Stimulated activated CD8-positive, alpha-beta memory T cell treated with anti-CD3 and anti-CD28 coated beads, Interleukin-7, amount 100 ng/mL, for 48 hours (primary cell): ENCODE measurements at regions not wholly inside any gene's neighbourhood (a gene's known extent, or its start where the extent isn't known, plus 50 kb on each side); places are given as distances from the start of the nearest gene placed in this dataset.

Source experiments
- DNase-seq, 2 donors: peaks; one replicate each; pipeline ENCODE4 v3.0.0-alpha.2; 2020; ENCODE audit warnings: low read depth in 1 of 2; ENCODE audit errors: extremely low read depth in 1 of 2

DNA sequence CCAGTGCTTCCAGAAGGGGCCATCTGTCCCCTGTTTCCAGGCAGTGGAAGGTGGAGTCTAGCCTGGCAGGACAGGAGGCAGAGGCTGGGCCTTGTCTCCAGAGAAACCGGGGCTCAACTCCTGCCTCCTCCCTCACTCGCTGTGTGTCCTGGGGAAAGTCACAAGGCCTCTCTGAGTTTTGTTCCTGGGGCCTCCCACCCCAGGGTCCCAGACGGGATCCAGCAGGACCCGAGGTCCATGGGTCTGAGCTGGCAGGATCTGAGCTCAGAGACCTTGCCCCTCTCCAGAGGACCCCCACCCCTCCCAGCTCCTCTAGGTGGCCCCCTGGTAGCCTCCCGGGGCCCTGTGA lies 72.2 kb upstream of the TAF1B start:
- DNase-seq = no peak

DNA sequence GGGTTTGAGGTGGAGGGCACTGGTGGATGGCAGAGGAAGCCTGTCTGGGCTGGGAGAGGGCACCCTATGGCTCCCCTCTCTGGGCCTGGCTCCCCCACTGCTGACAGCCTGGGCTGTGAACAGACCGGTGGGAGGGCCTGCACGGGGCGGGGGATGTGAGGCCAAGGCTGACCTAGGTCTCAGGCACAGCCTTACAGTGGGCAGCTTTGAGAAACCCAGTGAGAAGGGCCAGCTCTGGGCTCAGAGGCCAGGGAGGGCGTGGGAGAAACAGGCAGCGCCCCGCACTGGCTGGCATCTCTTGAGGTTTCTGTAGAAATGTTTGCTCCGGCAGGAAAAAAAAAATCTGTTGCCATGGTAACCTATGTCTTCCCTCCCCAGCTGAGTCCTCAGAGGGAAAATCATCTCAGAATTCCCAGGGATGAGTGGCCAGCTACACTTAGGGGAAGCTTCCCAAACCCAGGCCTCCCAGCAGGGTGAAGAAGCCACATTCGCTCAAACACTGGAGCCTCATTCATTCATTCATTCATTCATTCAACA lies 71.7 kb upstream of the TAF1B start:
- no peak for DNase-seq

DNA sequence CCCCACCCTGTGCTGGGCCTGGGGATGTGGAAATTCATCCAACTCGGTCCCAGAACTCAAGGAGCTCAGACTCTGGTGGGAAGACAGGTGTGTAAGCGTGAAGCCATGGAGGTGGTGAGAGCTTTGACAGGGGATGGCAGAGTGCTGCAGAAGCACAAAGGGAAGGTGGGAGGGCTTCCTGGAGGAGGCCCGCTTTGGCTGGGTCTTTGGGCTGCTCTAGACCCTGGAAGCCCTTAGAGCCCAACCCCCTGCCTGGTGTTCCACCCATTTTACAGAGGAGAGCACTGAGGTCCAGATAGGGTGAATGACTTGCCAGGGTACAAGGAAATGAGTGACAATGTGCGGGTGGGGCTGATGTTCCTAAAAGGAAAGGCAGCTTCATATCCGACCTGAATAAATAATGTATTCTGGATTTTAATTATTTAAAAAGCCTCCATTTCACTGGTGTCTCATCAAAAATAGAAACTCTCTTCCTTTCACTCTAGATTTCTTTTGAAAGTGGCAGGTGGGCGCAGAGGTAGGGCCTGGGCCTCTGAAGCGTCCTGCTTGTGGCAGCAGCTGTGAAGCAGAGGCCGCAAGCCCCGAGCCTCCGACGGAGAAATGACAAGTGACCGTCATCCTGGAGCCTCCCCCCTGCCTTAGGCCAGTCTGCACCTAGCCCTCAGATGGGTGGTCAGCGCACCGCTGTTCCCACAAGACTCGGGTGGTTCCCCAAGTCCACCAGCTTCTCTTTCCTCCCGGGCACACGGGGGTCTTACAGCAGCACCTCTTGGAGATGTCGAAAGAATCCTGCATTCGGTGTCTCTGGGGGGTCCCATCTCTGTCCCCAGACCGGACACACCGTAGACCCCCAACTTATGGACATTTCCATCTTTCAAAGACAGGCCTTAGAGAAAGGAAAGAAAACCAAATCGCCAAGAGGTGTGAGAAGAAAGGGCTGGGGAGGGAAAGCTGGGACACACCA lies 71.0 kb upstream of the TAF1B start:
- DNase-seq = no peak

DNA sequence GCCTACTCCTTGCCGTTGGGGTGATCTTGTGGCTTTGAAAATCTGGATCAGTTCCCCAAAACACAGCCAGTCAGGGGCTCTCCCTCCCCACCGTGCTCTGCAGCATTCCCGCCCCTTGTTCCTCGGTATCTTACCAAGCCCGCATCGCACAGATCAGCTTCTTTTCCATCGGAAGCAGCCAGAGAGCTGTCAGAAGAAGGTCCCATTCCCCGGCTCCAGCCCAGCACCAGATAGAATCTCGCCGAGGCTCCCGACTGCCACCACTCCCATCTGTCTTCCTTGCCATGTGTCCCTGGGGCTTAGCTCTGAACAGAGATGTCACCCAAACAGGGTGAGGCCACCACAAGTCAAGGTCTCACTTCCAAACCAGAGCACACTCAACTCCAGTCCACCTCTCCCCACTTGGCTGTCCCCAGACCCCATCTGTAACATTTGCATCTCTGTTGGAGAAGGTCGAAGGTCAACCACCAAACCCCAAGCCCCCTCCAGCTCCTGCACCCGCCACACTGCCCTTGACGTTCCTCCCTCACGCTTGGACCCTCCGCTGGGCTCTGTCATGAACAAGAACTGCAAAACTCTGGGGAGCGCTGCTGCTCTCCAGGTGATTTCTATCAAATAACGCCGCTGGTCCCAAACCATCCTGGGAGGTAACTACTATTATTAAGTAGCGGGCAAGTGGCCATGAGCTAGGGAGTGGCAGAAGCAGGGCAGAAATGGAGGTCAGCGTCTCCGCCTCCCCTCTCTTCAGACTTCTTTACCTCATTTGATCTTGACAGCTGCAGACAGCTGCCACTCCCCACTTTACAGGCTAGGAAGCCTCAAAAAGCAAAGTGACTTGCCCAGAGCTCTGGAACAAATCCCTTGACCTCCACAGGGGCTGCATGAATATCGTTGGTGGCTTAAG lies 70.0 kb upstream of the TAF1B start:
- DNase-seq = no peak

DNA sequence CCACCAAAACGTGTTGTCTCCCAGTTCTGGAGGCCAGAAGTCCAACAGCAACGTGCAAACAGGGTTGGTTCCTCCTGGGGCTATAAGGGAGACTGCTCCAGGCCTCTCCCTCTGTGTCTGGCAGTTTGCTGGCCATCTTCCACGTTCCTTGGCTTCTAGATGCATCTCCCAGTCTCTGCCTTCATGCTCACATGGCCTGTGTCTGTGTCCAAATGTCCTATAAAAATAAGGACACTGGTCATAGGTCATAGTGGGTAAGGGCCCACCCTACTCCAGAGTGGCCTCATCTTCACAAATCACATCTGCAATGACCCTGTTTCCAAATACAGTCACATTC lies 69.4 kb upstream of the TAF1B start:
- no peak for DNase-seq

DNA sequence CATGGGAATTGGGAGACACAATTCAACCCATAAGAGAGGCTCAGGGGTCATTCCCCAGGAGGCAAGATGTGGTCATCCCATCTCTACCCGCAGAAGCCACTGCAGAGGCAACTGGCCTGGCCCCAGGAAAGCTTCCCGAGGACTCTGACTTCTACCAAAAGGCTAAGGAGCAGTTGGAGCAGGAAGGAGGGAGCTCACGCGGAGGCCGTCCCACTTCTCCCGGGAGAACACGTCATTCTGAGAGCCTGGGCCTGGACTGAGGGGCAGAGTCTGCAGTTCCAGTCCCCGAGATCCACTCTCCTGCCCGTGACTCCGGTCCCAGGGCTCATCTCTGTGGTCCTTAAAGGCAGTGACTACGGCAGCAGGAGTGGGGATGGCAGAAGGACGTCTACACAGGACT lies 69.0 kb upstream of the TAF1B start:
- DNase-seq = no peak

DNA sequence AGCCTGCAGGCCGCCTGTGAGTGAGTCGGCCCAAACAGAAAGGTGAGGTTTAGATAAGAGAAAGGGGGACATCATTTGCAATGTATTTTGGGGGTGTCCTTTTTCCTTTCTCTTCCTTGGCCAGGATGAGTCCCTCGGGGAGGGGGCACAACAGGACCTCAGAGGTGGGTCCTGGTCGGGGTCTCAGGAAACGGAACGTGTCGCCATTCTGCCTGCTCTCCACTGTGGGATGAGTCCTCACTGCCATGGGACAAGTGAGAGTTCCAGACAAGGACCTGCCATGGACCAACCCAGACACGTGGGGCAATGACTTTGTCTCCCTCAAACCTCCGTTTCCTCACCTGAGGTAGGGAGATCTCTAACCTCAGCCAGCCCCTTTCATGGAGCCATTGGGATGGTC lies 67.9 kb upstream of the TAF1B start:
- DNase-seq = no peak

DNA sequence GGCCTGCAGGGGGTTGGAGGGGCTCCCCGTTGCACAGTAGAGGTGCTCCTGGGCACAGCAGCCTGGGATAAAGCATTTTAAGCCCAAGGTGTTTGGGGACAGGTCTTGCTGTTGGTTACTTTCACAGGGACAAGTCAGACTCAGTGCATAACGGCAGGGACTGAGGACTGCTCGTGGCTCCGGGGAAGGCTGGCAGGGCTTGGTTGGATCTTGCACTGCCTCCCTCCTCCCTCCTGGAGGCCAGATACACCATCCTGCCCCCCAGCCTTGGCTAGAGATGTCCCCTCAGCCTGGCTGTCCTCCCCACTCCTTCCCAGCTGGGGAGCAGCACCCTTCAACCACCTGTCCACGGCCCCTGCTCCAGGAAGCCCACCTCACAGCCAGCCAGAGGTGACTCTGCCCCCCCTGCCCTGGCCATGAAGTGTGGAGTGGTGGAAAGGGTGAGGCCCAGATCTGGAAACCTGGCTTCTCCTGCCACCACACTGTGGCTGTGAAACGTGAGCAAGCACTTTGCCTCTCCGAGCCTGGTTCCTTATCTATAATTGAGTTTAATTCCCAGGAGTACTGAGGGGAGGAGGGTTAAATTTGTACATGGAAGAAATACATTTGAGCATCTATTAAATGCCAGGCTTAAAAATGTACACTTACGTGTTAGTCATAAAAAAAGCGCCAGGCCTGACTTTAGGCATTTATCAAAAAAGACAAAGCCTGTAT lies 67.1 kb upstream of the TAF1B start:
- DNase-seq = no peak

DNA sequence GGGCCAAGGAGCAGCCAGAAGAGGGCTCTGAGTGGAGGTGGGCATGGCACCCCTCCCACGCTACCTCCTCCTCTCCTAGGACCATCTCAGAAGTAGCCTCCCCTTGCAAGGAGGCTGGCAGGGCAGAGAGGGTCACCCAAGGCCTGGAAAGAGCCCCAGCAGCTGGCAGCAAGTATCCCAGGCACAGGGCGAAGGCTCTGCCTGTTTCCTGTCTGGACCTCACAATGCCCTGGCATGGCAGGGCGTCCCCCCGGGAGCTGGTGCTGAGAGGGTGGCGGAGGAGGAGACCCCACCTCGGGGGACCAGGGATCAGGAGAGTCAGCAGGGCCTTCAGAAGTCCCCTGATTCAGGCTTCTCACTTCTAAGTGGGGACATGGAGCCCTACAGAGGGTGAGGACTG lies 66.2 kb upstream of the TAF1B start:
- DNase-seq = no peak

DNA sequence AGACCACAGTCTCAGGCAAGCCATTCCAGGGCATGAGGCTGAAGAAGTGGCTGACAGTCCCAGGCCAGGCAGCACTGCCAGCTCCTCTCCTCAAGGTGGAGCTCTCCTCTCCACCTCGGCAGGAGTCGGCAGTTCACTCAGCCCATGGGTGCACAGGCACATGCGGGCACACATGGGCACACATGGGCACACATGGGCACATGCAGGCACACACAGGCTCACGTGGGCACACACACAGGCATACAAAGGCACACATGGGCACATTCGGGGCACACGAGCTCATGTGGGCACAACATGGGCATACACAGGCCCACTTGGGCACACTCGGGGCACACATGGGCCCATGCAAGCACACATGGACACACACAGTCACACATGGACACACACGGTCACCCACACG lies 65.3 kb upstream of the TAF1B start:
- no peak for DNase-seq

DNA sequence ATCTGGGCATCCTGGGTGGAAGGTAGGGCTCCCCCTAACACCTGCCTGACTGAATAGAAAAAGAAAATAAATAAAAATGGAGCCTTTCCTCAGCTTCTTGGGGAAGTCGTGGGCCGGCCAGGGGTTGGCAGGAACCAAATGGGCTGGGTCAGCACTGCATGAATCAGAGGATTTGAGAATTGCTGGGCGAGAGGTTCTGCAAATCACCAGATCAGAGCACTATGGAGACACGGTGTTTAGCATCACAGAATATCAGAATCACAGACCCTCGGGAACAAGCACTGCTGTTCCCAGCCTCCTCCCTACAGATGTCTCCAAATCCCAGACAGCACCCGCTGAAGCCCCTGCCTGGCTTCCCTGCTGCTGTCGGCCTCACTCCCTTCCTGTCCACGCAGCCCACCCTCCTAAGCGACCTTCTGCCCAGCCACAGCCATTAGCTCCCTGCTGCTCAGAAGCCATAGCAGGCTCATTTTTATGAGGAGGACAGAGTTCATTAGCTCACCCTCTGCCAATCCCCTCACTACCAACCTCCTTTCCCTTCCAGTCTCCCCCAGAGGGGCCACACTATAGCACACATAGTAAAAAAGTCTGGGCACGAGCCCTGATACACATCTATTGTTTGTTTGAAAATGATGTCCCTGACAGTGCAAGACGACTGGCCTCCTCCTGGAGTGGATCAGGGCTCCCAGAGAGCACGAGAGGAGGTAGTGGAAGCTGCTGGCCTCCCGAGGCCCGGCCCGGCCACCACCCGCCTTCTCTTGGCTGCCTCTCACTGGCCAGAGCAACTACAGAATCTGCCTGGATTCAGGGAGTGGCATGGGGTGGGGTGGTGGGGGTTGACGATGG lies 64.6 kb upstream of the TAF1B start:
- no peak for DNase-seq

DNA sequence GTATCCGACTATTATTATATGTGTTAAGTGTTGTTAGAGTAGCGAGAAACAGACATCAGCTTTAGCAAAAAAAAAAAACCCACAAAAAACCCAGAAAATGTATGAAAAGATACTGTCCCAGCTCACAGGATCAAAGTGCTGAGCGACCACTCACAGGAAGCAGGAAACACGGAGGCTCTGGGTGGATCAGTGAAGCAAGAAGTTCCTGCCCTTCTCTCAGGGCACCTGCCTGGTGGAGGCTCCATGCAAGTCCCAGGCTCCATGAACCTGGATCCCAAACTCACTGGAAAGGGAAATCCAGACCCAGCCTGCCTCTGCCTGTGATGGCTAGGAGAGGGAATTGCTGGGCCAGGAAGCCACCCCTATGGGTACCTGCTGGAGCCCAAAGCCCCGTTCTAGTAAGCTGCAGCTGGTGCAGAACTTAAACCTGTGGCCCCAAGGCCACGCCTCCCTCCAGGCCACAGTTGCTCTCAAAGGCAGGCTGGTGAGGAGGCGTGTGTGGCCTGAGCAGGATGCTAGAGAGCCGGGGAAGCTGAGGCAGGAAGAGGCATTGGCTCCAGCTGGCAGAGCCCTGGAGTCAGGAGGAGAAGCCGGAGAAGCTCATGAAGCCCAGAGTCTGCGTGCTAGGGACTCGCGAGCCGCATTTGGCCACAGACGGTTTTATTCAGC lies 63.5 kb upstream of the TAF1B start:
- DNase-seq = no peak

DNA sequence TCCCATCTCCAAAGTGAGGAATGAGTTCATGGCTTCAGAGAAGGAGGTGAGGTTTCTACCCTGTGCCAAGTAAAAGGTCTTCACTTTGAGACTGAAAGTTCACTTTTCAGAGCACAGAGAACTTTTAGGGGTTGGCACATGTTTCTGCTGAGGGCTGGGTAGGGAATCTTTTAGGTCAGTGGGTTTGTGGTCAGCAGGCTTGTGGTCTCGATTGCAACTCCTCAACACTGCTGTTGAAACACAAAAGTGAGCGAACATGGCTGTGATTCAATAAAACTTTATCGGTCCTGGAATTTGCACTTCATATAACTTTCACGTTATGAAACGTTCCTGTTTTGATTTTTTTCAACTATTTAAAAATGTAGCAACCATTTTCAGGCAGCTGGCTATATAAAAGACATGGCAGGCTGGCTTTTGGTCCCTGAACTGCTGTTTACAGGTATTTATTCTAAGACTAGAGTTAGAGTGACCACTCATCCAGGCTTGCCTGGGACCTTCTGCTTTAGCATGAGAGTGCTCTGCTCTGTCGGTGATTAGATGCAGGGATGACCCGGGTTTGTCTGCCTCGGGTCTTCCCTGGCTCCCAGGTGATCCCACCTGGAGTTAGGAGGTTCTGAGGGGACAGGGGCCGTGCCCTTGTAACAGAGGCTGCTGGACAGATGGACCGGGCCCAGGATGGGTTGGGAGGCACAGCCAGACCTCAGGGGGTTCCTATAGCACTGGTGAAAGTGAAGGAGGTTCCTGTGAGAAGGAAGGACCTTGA lies 62.7 kb upstream of the TAF1B start:
- DNase-seq = peak in 1 of 2 donors; percentile 65

DNA sequence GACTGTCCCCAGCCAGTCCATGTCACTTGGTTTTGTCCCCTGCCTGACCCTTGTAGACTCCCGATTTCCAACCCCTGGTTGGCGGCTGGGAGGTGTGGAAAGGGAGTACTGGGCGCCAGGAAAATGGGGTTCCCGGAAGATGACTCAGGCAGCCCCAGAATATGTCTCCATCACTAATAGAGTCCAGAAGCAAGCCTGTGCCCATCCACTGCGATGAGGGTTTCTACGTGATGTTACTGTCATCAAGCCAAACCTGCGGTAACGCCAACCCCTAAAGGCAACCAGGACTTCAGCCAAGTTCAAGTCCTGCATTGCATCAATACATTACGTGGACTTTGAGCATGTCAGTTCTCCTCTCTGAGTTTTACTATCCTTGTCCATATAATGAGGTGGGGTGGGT lies 62.0 kb upstream of the TAF1B start:
- no peak for DNase-seq

DNA sequence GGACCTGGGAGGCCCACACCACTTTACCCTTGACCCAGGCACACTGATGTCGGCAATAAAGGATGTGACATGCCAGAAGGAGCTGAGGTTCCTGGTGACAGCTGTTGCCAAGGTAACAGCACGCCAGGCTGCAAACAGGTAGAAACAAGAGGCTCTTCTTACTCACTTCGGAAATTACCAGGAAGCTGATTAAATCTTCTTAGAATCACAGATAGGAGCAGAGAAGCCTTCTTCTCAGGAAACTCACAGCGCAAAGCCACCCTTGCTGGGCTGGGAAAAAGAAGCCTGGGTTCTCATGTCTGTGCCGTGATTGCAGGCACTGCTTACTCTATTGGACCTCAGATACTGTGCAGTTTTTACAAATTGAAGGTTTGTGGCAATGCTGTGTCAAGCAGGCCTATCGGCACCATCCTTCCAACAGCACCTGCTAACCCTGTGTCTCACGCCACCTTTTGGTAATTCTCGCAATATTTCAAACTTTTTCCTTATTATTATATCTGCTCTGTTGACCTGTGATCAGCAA lies 61.0 kb upstream of the TAF1B start:
- DNase-seq = peak in 1 of 2 donors; percentile 80

DNA sequence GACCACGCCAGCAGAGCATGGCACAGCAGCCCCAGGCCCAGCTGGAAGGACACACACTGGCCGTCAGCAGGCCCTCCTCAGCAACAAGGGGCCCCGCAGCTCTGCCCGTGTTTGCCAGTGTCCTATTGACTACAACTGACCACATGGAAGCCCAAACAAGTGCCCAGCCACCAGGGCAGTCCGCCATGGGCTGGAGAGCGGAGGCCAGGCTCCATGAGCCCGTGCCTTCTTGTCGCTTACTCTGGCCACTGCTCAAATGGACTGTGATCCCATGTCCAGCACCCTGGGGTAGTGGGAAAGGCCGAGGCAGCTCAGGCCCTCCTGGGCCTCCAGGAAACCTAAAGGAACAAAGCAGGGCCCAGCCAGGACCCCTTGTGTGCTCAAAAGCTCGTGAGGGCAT lies 53.9 kb upstream of the TAF1B start:
- no peak for DNase-seq

DNA sequence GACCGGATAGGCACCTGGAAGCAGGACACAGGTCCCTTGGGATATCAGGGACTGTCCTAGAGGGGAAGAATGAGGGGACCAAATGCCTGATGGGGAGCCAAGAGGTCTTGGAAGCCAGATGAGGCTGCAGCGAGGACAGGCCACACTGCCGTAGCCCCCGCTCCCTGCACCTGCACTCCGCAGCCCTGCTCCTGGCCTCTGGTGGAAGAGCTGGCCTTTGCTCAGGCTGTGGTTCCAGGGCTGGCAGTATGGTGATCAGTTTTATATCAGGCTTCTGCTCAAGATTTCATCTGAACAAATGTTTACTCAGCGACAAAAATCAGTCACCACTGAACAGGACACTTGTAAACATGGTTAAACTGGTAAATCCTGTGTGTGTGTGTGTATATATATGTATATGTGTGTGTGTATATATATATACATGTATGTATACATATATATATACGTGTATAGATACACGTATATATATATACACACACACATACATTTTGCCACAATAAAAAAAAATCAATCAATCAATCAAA lies 52.5 kb upstream of the TAF1B start:
- DNase-seq = no peak

DNA sequence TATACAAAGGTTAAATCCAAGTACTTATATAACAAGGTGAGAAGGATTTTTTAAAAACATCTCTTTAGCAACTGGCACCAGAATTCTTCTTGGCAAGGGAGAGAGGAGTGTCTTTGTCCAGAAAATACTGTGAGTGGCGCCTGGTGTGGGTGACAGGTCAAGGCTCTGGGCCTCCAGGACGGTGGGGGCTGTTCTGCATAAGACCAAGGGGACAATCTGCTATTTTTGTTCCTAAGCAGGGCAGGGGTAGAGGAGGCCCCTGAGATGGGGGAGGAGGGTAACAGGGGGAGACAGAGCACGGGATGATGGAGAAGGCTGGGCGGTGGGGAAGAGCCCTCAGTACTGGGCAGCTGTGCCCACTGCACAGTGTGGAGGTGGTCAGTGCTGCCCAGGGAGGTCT lies 51.6 kb upstream of the TAF1B start:
- DNase-seq = no peak
